Tibial nerve (tissue), 4 donors: ENCODE measurements at regions not wholly inside any gene's neighbourhood (a gene's known extent, or its start where the extent isn't known, plus 50 kb on each side); places are given as distances from the start of the nearest gene placed in this dataset.

ENCODE experiments used
- CTCF ChIP-seq, 5 experiments: fragments of 200-600 bp in 3 of 5; fragments of 450-650 bp in 2 of 5; sonication (generic) in 3 of 5; IDR thresholded peaks; one replicate each; pipeline ENCODE4 v1.5.1; 2016 to 2019; ENCODE audit warnings: antibody characterized with exemption in 5 of 5, mild to moderate bottlenecking in 3 of 5, moderate library complexity in 2 of 5
- EP300 ChIP-seq, 2 donors: sonication (generic); formaldehyde crosslinking; IDR thresholded peaks; one replicate each; pipeline ENCODE4 v1.6.1; 2017; ENCODE audit warnings: antibody characterized with exemption in 2 of 2, mild to moderate bottlenecking in 1 of 2
- POLR2A ChIP-seq, 2 donors: fragments of 450-650 bp; IDR thresholded peaks; one replicate each; pipeline ENCODE4 v1.6.1; 2017; ENCODE audit warnings: antibody characterized with exemption in 2 of 2, mild to moderate bottlenecking in 2 of 2, moderate library complexity in 2 of 2

- TF ChIP-seq CTCF (IDR thresholded peaks at IDR 0.05) (no peak), EP300 (IDR thresholded peaks at IDR 0.05) (no peak), POLR2A (IDR thresholded peaks at IDR 0.05) (no peak)
These were observed 106.7 kb upstream of the ASB18 start for GRCh38 chr2:236370847-236371409.
